Heart left ventricle (tissue), 13 donors: ENCODE measurements at regions not wholly inside any gene's neighbourhood (a gene's known extent, or its start where the extent isn't known, plus 50 kb on each side); places are given as distances from the start of the nearest gene placed in this dataset.
"Not testable (repeated sequence)": the region's sequence is repeated elsewhere in the genome, so short reads cannot be mapped to it uniquely, and the experiment has no call there.

Experiments used
- POLR2A ChIP-seq, 2 donors: fragments of 450-650 bp; IDR thresholded peaks; one replicate each; pipeline ENCODE4 v1.6.1; 2017; ENCODE audit warnings: antibody characterized with exemption in 2 of 2, mild to moderate bottlenecking in 2 of 2, moderate library complexity in 2 of 2
- TF ChIP-seq, protein P1 (sequence below), 12 donors: fragments of 200-600 bp; sonication (generic) in 4 of 12; IDR thresholded peaks; one replicate each; pipeline versions ENCODE4 v1.5.0 to v1.8.0; 2018 to 2022; ENCODE audit warnings: antibody characterized with exemption in 12 of 12, mild to moderate bottlenecking in 5 of 12
- donor health status: ischemic (EF 13 %, LVEDD 7.1; RV severe dilation, severe dysfunction).
- donor health status: DM: no; HTN: yes; CAD: no.
- donor health status: DM: no; HTN: no; CAD: no.
- donor health status: ischemic (EF 25% LVEDD 6.9; RV normal size, moderate dysfunction).
- donor health status: ischemic (EF 25% LVEDD 5.7; RV mildly dilated, moderate dysfunction).
- donor health status: ischemic (EF 35%, LVEDD 5.7; RV mildly dilated, moderate dysfunction).
- donor health status: nonischemic (EF 11% LVEDD 7.7; RV severe dilation, severe dysfunction).
- donor health status: DM: yes; HTN: yes; CAD: no.
- donor health status: PGD.
- donor health status: ischemic (EF 29% LVEDD 5.4; RV normal size, mild dysfunction).
- donor health status: nonischemic (EF 23%, LVEDD 6.1; RV moderate dilation, normal function).

GRCh38 chr2:58586178-58586577 is 345.1 kb upstream of the FANCL start:
- TF ChIP-seq, protein P1, sequence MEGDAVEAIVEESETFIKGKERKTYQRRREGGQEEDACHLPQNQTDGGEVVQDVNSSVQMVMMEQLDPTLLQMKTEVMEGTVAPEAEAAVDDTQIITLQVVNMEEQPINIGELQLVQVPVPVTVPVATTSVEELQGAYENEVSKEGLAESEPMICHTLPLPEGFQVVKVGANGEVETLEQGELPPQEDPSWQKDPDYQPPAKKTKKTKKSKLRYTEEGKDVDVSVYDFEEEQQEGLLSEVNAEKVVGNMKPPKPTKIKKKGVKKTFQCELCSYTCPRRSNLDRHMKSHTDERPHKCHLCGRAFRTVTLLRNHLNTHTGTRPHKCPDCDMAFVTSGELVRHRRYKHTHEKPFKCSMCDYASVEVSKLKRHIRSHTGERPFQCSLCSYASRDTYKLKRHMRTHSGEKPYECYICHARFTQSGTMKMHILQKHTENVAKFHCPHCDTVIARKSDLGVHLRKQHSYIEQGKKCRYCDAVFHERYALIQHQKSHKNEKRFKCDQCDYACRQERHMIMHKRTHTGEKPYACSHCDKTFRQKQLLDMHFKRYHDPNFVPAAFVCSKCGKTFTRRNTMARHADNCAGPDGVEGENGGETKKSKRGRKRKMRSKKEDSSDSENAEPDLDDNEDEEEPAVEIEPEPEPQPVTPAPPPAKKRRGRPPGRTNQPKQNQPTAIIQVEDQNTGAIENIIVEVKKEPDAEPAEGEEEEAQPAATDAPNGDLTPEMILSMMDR (IDR thresholded peaks at IDR 0.05): not testable (repeated sequence)
- TF ChIP-seq POLR2A (IDR thresholded peaks at IDR 0.05): not testable (repeated sequence)
